WTC11 (cell line): ENCODE measurements at regions not wholly inside any gene's neighbourhood (a gene's known extent, or its start where the extent isn't known, plus 50 kb on each side); places are given as distances from the start of the nearest gene placed in this dataset.

Experiments
- ATAC-seq: fragments of 200-7000 bp; cut with Tn5 transposase; 2 replicates; pipeline ENCODE4 v1.10.0; 2021; ENCODE audit warnings: mild to moderate bottlenecking, moderate library complexity
- CTCF ChIA-PET: fragments of 300-600 bp; sonication (Branson Sonifier 250); formaldehyde crosslinking; loops from one replicate; lab custom pipeline; 2021; ENCODE audit warnings: antibody characterized with exemption; lab: Charles Lee
- POLR2A ChIA-PET: fragments of 350-600 bp; sonication (Branson Sonifier 250); formaldehyde crosslinking; loops from one replicate; lab custom pipeline; 2021; ENCODE audit warnings: antibody characterized with exemption; lab: Charles Lee
- DNase-seq: peaks from one replicate; pipeline ENCODE4 v3.0.0; 2021; ENCODE audit warnings: low spot score
- H3K27ac Mint-ChIP-seq: 2 replicates; pipeline ENCODE4 v1.8.0; 2021; ENCODE audit warnings: mixed read lengths
- H3K27me3 Mint-ChIP-seq: 2 replicates; pipeline ENCODE4 v1.8.0; 2021; ENCODE audit warnings: low read depth, mild to moderate bottlenecking, moderate library complexity, mixed read lengths
- H3K36me3 Mint-ChIP-seq: 2 replicates; pipeline ENCODE4 v1.8.0; 2021; ENCODE audit warnings: mixed read lengths
- H3K4me1 Mint-ChIP-seq: 2 replicates; pipeline ENCODE4 v1.8.0; 2022; ENCODE audit warnings: mixed read lengths
- H3K4me3 Mint-ChIP-seq: 2 replicates; pipeline ENCODE4 v1.8.0; 2021; ENCODE audit warnings: mild to moderate bottlenecking, moderate library complexity, mixed read lengths
- H3K9me3 Mint-ChIP-seq: 2 replicates; pipeline ENCODE4 v1.8.0; 2021; ENCODE audit warnings: mixed read lengths
- AFF4 ChIP-seq: sonication (generic); formaldehyde crosslinking; IDR thresholded peaks from 2 replicates; pipeline ENCODE4 v1.8.1; 2023; ENCODE audit warnings: mild to moderate bottlenecking, missing genetic modification reagents, borderline replicate concordance
- ERG ChIP-seq: fragments of 250-450 bp; sonication (Bioruptor Pico); IDR thresholded peaks from 2 replicates; pipeline ENCODE4 v1.8.0; 2021; ENCODE audit warnings: mild to moderate bottlenecking
- GTF2I ChIP-seq: fragments of 250-450 bp; sonication (Bioruptor Pico); conservative IDR thresholded peaks from 2 replicates; pipeline ENCODE4 v1.4.0; 2021; ENCODE audit warnings: mild to moderate bottlenecking
- MAX ChIP-seq: sonication (generic); formaldehyde crosslinking; IDR thresholded peaks from 2 replicates; pipeline ENCODE4 v1.8.0; 2022; ENCODE audit warnings: mild to moderate bottlenecking, missing genetic modification reagents
- PRRX2 ChIP-seq: fragments of 250-450 bp; sonication (Bioruptor Pico); IDR thresholded peaks from 2 replicates; pipeline ENCODE4 v1.8.0; 2021; ENCODE audit warnings: mild to moderate bottlenecking
- TEAD1 ChIP-seq: sonication (generic); formaldehyde crosslinking; IDR thresholded peaks from 2 replicates; pipeline ENCODE4 v1.8.0; 2022; ENCODE audit warnings: mild to moderate bottlenecking, missing genetic modification reagents
- ZNF281 ChIP-seq: sonication (generic); formaldehyde crosslinking; IDR thresholded peaks from 2 replicates; pipeline ENCODE4 v1.8.0; 2023; ENCODE audit warnings: mild to moderate bottlenecking, missing genetic modification reagents

GRCh38 chr12:116382686-116383530 lies 105.4 kb upstream of the MED13L start:
- Mint-ChIP-seq H3K4me3 (peak overlapping the region; percentile 37), H3K27ac (peak overlapping the region; percentile 39), H3K4me1 (peaks cover 52% of the 10 kb centered on the region), H3K27me3 (peaks cover 8% of the 10 kb centered on the region), H3K9me3 (no peaks in the 10 kb centered on the region), H3K36me3 (no peaks in the 10 kb centered on the region)
- no peak for DNase-seq
- peak; percentile 62 for TF ChIP-seq MAX (CRISPR knock-in tag)
- no peak for TF ChIP-seq TEAD1 (CRISPR knock-in tag)
- ChIA-PET CTCF (interaction anchor here (1.2 kb wide), 1 partner anchor 24 kb away, joined by 3 read pairs; no protein-coding TSS in a partner anchor), POLR2A (interaction anchor here (1.4 kb wide), 1 partner anchor 150 kb away, joined by 7 read pairs; no protein-coding TSS in a partner anchor)
- ATAC-seq = no peak

GRCh38 chr12:116384175-116384574 lies 106.7 kb upstream of the MED13L start:
- H3K27ac Mint-ChIP-seq = peak overlapping the region; percentile 62; the same call in 1 of the 2 replicates
- ChIA-PET POLR2A (interaction anchor here (0.9 to 1.5 kb wide), 3 partner anchors 18 to 122 kb away, joined by 3 to 5 read pairs (median 3); no protein-coding TSS in a partner anchor), CTCF (interaction anchor here (0.8 to 1.5 kb wide), 3 partner anchors 14 to 226 kb away, joined by 3 to 11 read pairs (median 3); no protein-coding TSS in a partner anchor)
- no peak for DNase-seq
- H3K27me3 Mint-ChIP-seq = peaks cover 6% of the 10 kb centered on the region; the same call in 1 of the 2 replicates
- no peak overlapping the region for H3K4me3 Mint-ChIP-seq
- no peaks in the 10 kb centered on the region for H3K36me3 Mint-ChIP-seq
- H3K9me3 Mint-ChIP-seq = no peaks in the 10 kb centered on the region
- ATAC-seq = no peak
- H3K4me1 Mint-ChIP-seq = peaks cover 52% of the 10 kb centered on the region
- TF ChIP-seq PRRX2 (CRISPR knock-in tag) (no peak), GTF2I (CRISPR knock-in tag) (peak; percentile 71; the same call in 1 of the 2 replicates), AFF4 (CRISPR knock-in tag) (no peak)
- TF ChIP-seq, all 79 proteins: peak for 1

- H3K4me3 Mint-ChIP-seq = no peak overlapping the region
- POLR2A ChIA-PET = interaction anchor here (0.6 to 1.5 kb wide), 5 partner anchors 19 to 354 kb away, joined by 3 to 5 read pairs (median 3); no protein-coding TSS in a partner anchor
- peak; percentile 49; the same call in 1 of the 2 replicates for TF ChIP-seq ZNF281 (CRISPR knock-in tag)
- 0 out of 2 replicates have a peak, but pooled peaks have one; percentile 12 for TF ChIP-seq GTF2I (CRISPR knock-in tag)
- TF ChIP-seq ERG = no peak
- TF ChIP-seq, all 79 proteins: peak for 2
- H3K27me3 Mint-ChIP-seq = no peaks in the 10 kb centered on the region; the same call in 1 of the 2 replicates
- H3K9me3 Mint-ChIP-seq = no peaks in the 10 kb centered on the region
- ATAC-seq (peak; percentile 62), DNase-seq (peak; percentile 53)
- peaks cover 52% of the 10 kb centered on the region for H3K4me1 Mint-ChIP-seq
- no peaks in the 10 kb centered on the region for H3K36me3 Mint-ChIP-seq
- H3K27ac Mint-ChIP-seq = no peak overlapping the region
- CTCF ChIA-PET = interaction anchor here (0.6 to 1.5 kb wide), 9 partner anchors 14 to 447 kb away, joined by 3 to 11 read pairs (median 3); no protein-coding TSS in a partner anchor
Observed at GRCh38 chr12:116384691-116385485, 107.4 kb upstream of the MED13L start.
